Endodermal cell (in vitro differentiated cells): ENCODE measurements at regions not wholly inside any gene's neighbourhood (a gene's known extent, or its start where the extent isn't known, plus 50 kb on each side); places are given as distances from the start of the nearest gene placed in this dataset.

ENCODE experiments used
- DNase-seq: peaks from one replicate; pipeline ENCODE4 v3.0.0-alpha.2; 2017
- H3K27ac ChIP-seq: 2 replicates; pipeline ENCODE4 v1.5.1; 2013; ENCODE audit warnings: mild to moderate bottlenecking, low read depth, low read length, moderate library complexity
- H3K27me3 ChIP-seq: 2 replicates; pipeline ENCODE4 v1.6.1; 2013; ENCODE audit warnings: mild to moderate bottlenecking, low read length, moderate library complexity; ENCODE audit not compliant: insufficient read depth, control insufficient read depth, poor library complexity, severe bottlenecking
- H3K36me3 ChIP-seq: 2 replicates; pipeline ENCODE4 v1.7.0; 2013; ENCODE audit warnings: mild to moderate bottlenecking, low read length, moderate library complexity; ENCODE audit not compliant: control insufficient read depth, insufficient read depth
- H3K4me1 ChIP-seq: one replicate; pipeline ENCODE4 v1.7.0; 2013; ENCODE audit warnings: low read length; ENCODE audit not compliant: control insufficient read depth, insufficient read depth
- H3K4me3 ChIP-seq: 2 replicates; pipeline ENCODE4 v1.5.1; 2013; ENCODE audit warnings: mild to moderate bottlenecking, low read length, moderate library complexity
- H3K9ac ChIP-seq: 2 replicates; pipeline ENCODE4 v1.6.1; 2013; ENCODE audit warnings: mild to moderate bottlenecking, low read length, moderate library complexity; ENCODE audit not compliant: poor library complexity, severe bottlenecking; ENCODE audit errors: extremely low read depth
- H3K9me3 ChIP-seq: 2 replicates; pipeline ENCODE4 v1.6.1; 2013; ENCODE audit warnings: mild to moderate bottlenecking, low read length, moderate library complexity; ENCODE audit not compliant: control insufficient read depth
- H3K27ac Mint-ChIP-seq: 2 replicates; pipeline ENCODE4 v1.8.0; 2020; ENCODE audit warnings: mixed read lengths
- H3K27me3 Mint-ChIP-seq: 2 replicates; pipeline ENCODE4 v1.8.0; 2021; ENCODE audit warnings: mild to moderate bottlenecking, mixed read lengths; ENCODE audit not compliant: insufficient read depth
- H3K36me3 Mint-ChIP-seq: 2 replicates; pipeline ENCODE4 v1.8.0; 2020; ENCODE audit warnings: low read depth, mixed read lengths
- H3K4me1 Mint-ChIP-seq: 2 replicates; pipeline ENCODE4 v1.8.0; 2020; ENCODE audit warnings: mixed read lengths
- H3K4me3 Mint-ChIP-seq: 2 replicates; pipeline ENCODE4 v1.8.0; 2020; ENCODE audit warnings: mild to moderate bottlenecking, moderate library complexity, mixed read lengths
- H3K9me3 Mint-ChIP-seq: 2 replicates; pipeline ENCODE4 v1.8.0; 2020; ENCODE audit warnings: mild to moderate bottlenecking, mixed read lengths
- CTCF ChIP-seq: fragments of 200-600 bp; sonication (generic); conservative IDR thresholded peaks from 2 replicates; pipeline ENCODE4 v1.5.0; 2021; ENCODE audit warnings: antibody characterized with exemption, mild to moderate bottlenecking
- WGBS, 2 experiments: methylation state at CpG; one replicate each; pipeline versions ENCODE4 v1.1.5 to v1.1.7; 2013; ENCODE audit warnings: missing lambda C conversion rate in 2 of 2, mixed read lengths in 1 of 2; ENCODE audit not compliant: insufficient coverage in 1 of 2, insufficient read length in 1 of 2; 5-methylcytosine and 5-hydroxymethylcytosine counted together

GRCh38 chr9:12163723-12164458 lies 529.3 kb upstream of the TYRP1 start:
- H3K36me3 ChIP-seq, result no peaks in the 10 kb centered on the region
- no peaks in the 10 kb centered on the region for H3K27me3 ChIP-seq
- TF ChIP-seq CTCF, result no peak
- H3K4me3 ChIP-seq, result no peak overlapping the region
- Mint-ChIP-seq H3K4me1 (peaks cover 2% of the 10 kb centered on the region), H3K9me3 (no peaks in the 10 kb centered on the region), H3K36me3 (no peaks in the 10 kb centered on the region), H3K27me3 (no peaks in the 10 kb centered on the region), H3K27ac (no peak overlapping the region), H3K4me3 (no peak overlapping the region)
- no peak overlapping the region for H3K9ac ChIP-seq
- 88% methylated on average over 3 of the region's 3 CpGs; no CpG with 5 or more reads in 1 of the 2 experiments for WGBS, 2 experiments
- H3K27ac ChIP-seq, result no peak overlapping the region
- no peaks in the 10 kb centered on the region for H3K4me1 ChIP-seq
- H3K9me3 ChIP-seq, result no peaks in the 10 kb centered on the region
- DNase-seq, result no peak

- H3K36me3 Mint-ChIP-seq, result no peaks in the 10 kb centered on the region
- Histone ChIP-seq H3K9me3 (no peaks in the 10 kb centered on the region), H3K9ac (no peak overlapping the region), H3K27ac (no peak overlapping the region), H3K4me1 (no peaks in the 10 kb centered on the region), H3K4me3 (no peak overlapping the region), H3K27me3 (no peaks in the 10 kb centered on the region), H3K36me3 (no peaks in the 10 kb centered on the region)
- no peak overlapping the region for H3K27ac Mint-ChIP-seq
- H3K9me3 Mint-ChIP-seq, result no peaks in the 10 kb centered on the region
- WGBS, 2 experiments, result 93% methylated on average over 2 of the region's 2 CpGs; no CpG with 5 or more reads in 1 of the 2 experiments
- DNase-seq, result no peak
- no peak for TF ChIP-seq CTCF
- H3K4me3 Mint-ChIP-seq, result no peak overlapping the region
- peaks cover 2% of the 10 kb centered on the region for H3K4me1 Mint-ChIP-seq
- no peaks in the 10 kb centered on the region for H3K27me3 Mint-ChIP-seq
Measured at GRCh38 chr9:12166518-12166917, 526.7 kb upstream of the TYRP1 start.

- Histone ChIP-seq H3K9ac (no peak overlapping the region), H3K27ac (no peak overlapping the region), H3K4me3 (no peak overlapping the region), H3K4me1 (no peaks in the 10 kb centered on the region), H3K9me3 (no peaks in the 10 kb centered on the region), H3K36me3 (no peaks in the 10 kb centered on the region), H3K27me3 (no peaks in the 10 kb centered on the region)
- Mint-ChIP-seq H3K4me1 (peaks cover 2% of the 10 kb centered on the region), H3K4me3 (no peak overlapping the region), H3K36me3 (no peaks in the 10 kb centered on the region), H3K9me3 (no peaks in the 10 kb centered on the region), H3K27ac (no peak overlapping the region), H3K27me3 (no peaks in the 10 kb centered on the region)
- WGBS, 2 experiments, result 98 to 100% methylated on average over 1 of the region's 1 CpG
- no peak for DNase-seq
- no peak for TF ChIP-seq CTCF
Measured at GRCh38 chr9:12170456-12170855, 522.7 kb upstream of the TYRP1 start.
